Breast epithelium (tissue), 4 donors: ENCODE measurements at regions not wholly inside any gene's neighbourhood (a gene's known extent, or its start where the extent isn't known, plus 50 kb on each side); places are given as distances from the start of the nearest gene placed in this dataset.

Source experiments
- DNase-seq, 2 donors: peaks; one replicate each; pipeline ENCODE4 v3.0.0-alpha.2; 2019; ENCODE audit warnings: low spot score in 2 of 2
- H3K27ac ChIP-seq, 2 donors: fragments of 200-600 bp; sonication (generic) in 1 of 2; one replicate each; pipeline ENCODE4 v1.5.1; 2016 to 2019; ENCODE audit warnings: mild to moderate bottlenecking in 1 of 2
- H3K27me3 ChIP-seq, 2 donors: fragments of 200-600 bp; sonication (generic) in 1 of 2; one replicate each; pipeline versions ENCODE4 v1.5.1 to v1.6.0; 2017 to 2019; ENCODE audit warnings: control low read depth in 1 of 2, mild to moderate bottlenecking in 1 of 2
- H3K36me3 ChIP-seq: fragments of 200-600 bp; one replicate; pipeline ENCODE4 v1.5.1; 2019
- H3K4me1 ChIP-seq, 2 donors: fragments of 200-600 bp; sonication (generic); one replicate each; pipeline ENCODE4 v1.5.1; 2016 to 2019; ENCODE audit warnings: control low read depth in 1 of 2
- H3K4me3 ChIP-seq, 3 donors: fragments of 200-600 bp; sonication (generic); 1 replicate in 2 of 3; 2 replicates in 1 of 3; pipeline ENCODE4 v1.5.1; 2016 to 2019; ENCODE audit warnings: mild to moderate bottlenecking in 3 of 3, moderate library complexity in 2 of 3
- H3K9me3 ChIP-seq, 2 donors: fragments of 200-600 bp; sonication (generic) in 1 of 2; one replicate each; pipeline ENCODE4 v1.5.1; 2016 to 2019; ENCODE audit warnings: control low read depth in 1 of 2
- POLR2A ChIP-seq: fragments of 450-650 bp; IDR thresholded peaks from one replicate; pipeline ENCODE4 v1.6.1; 2016; ENCODE audit warnings: antibody characterized with exemption, mild to moderate bottlenecking, moderate library complexity
- POLR2AphosphoS5 ChIP-seq, 3 donors: sonication (generic); formaldehyde crosslinking; IDR thresholded peaks; one replicate each; pipeline ENCODE4 v1.6.1; 2017; ENCODE audit warnings: antibody characterized with exemption in 3 of 3
- intact Hi-C: fragments of 100-400 bp; cut with DNase I; formaldehyde crosslinking; loops from one replicate; pipeline ENCODE4 v1.15.1; 2023; ENCODE audit warnings: low total_unique reads
- TF ChIP-seq, protein P1 (sequence below), 3 donors: fragments of 450-650 bp; IDR thresholded peaks; one replicate each; pipeline ENCODE4 v1.5.1; 2016 to 2017; ENCODE audit warnings: antibody characterized with exemption in 3 of 3, mild to moderate bottlenecking in 3 of 3, moderate library complexity in 3 of 3

DNA sequence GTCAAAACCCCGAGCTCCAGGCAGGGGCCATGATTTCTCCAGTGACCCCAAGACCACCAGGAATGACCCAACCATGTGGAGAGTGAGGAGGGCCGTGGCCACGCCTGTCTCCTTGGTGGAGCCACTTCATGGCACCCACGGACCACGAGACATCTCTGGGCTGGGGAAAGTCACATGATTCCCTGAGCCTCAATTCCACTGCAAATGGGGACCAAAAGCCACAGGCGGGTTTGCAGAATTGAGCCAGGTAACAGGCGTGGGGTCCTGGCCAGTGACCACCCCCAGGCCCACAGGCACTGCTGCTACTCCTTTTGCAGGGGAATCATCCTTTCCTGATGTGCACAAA, 178.9 kb downstream of the CTTN start:
- no peak for TF ChIP-seq POLR2A
- TF ChIP-seq, protein P1, sequence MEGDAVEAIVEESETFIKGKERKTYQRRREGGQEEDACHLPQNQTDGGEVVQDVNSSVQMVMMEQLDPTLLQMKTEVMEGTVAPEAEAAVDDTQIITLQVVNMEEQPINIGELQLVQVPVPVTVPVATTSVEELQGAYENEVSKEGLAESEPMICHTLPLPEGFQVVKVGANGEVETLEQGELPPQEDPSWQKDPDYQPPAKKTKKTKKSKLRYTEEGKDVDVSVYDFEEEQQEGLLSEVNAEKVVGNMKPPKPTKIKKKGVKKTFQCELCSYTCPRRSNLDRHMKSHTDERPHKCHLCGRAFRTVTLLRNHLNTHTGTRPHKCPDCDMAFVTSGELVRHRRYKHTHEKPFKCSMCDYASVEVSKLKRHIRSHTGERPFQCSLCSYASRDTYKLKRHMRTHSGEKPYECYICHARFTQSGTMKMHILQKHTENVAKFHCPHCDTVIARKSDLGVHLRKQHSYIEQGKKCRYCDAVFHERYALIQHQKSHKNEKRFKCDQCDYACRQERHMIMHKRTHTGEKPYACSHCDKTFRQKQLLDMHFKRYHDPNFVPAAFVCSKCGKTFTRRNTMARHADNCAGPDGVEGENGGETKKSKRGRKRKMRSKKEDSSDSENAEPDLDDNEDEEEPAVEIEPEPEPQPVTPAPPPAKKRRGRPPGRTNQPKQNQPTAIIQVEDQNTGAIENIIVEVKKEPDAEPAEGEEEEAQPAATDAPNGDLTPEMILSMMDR (IDR thresholded peaks at IDR 0.05), result no peak
- TF ChIP-seq POLR2AphosphoS5 (IDR thresholded peaks at IDR 0.05), result no peak
- intact Hi-C loops, result loop anchor here (10.0 kb wide), 1 partner anchor 222 kb away; no protein-coding TSS in a partner anchor
- no peak overlapping the region for H3K4me3 ChIP-seq
- H3K27me3 ChIP-seq, result no peaks in the 10 kb centered on the region
- no peak for DNase-seq
- H3K27ac ChIP-seq, result no peak overlapping the region
- H3K36me3 ChIP-seq, result no peaks in the 10 kb centered on the region
- no peaks in the 10 kb centered on the region for H3K9me3 ChIP-seq
- no peaks in the 10 kb centered on the region for H3K4me1 ChIP-seq

DNA sequence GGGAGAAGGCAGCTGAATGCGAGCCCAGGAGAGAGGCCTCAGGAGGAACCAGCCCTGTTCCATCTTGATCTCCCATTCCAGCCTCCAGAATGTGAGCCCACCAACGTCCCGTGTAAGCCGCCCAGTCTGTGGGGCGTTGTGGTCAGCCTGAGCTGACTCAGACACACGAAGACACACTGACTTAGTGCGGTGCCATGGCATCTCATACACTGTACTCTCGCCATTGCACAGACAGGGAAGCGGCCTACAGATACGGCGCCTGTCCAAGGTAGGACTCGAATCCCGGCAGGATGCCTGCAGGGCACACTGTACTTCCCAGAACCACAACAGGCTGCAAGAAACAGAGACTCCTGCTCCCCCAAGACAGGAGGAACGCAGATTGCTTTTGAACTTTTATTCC, 179.6 kb downstream of the CTTN start:
- H3K4me3 ChIP-seq, result no peak overlapping the region
- H3K4me1 ChIP-seq, result no peaks in the 10 kb centered on the region
- no peaks in the 10 kb centered on the region for H3K27me3 ChIP-seq
- no peak for DNase-seq
- no peaks in the 10 kb centered on the region for H3K36me3 ChIP-seq
- TF ChIP-seq POLR2AphosphoS5 (IDR thresholded peaks at IDR 0.05), result no peak
- TF ChIP-seq, protein P1 (IDR thresholded peaks at IDR 0.05), result no peak
- no peak for TF ChIP-seq POLR2A
- no peaks in the 10 kb centered on the region for H3K9me3 ChIP-seq
- intact Hi-C loops, result loop anchor here (10.0 kb wide), 1 partner anchor 223 kb away; no protein-coding TSS in a partner anchor
- H3K27ac ChIP-seq, result no peak overlapping the region

DNA sequence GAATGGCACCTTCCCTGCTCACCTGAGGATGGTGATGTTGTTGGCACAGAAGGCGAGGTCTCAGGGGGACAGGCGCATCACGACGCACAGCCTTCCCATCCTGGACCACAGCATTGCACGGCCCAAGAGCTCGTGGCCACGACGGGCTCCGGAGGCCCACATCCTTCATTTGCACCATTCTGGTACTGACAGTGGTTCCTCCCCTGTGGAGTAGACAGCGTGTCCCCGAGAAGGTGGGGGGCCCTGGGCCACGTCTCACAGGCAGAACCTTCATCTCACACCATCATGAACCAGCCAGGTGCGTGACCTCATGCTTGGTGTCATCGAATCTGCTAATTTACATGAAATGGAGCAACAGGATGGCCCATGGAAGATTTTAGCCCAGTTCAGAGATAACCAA, 180.0 kb downstream of the CTTN start:
- no peak overlapping the region for H3K27ac ChIP-seq
- no peak for DNase-seq
- TF ChIP-seq, protein P1 (IDR thresholded peaks at IDR 0.05), result no peak
- TF ChIP-seq POLR2A, result no peak
- H3K4me3 ChIP-seq, result no peak overlapping the region
- no peaks in the 10 kb centered on the region for H3K27me3 ChIP-seq
- H3K9me3 ChIP-seq, result no peaks in the 10 kb centered on the region
- H3K36me3 ChIP-seq, result no peaks in the 10 kb centered on the region
- intact Hi-C loops, result loop anchor here (10.0 kb wide), 1 partner anchor 224 kb away; no protein-coding TSS in a partner anchor
- H3K4me1 ChIP-seq, result no peaks in the 10 kb centered on the region

DNA sequence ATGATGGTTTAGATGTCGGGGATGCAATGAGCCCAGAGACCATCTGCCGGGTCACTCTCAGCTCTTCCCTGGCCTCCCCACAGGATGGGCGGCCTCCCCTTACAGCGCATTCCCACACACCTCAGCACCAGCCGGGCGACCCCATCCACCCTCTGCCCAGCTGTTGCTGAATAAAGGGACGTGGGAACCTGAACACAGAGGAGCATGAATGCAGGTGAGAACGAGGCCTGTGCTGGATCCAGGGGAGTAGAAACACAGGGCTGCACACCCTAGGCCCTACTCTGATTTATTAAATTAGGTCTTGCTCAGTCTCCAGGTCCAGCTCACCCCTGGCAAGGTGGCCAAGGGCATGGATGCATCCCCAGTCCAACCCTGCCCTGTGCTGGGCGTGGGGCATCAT, 180.5 kb downstream of the CTTN start:
- Histone ChIP-seq H3K9me3 (no peaks in the 10 kb centered on the region), H3K36me3 (no peaks in the 10 kb centered on the region), H3K27me3 (no peaks in the 10 kb centered on the region), H3K4me3 (no peak overlapping the region), H3K4me1 (no peaks in the 10 kb centered on the region), H3K27ac (no peak overlapping the region)
- no peak for TF ChIP-seq POLR2AphosphoS5 (IDR thresholded peaks at IDR 0.05)
- TF ChIP-seq, protein P1 (IDR thresholded peaks at IDR 0.05), result no peak
- TF ChIP-seq POLR2A, result no peak
- no peak for DNase-seq
- intact Hi-C loops, result loop anchor here (10.0 kb wide), 1 partner anchor 224 kb away; no protein-coding TSS in a partner anchor

DNA sequence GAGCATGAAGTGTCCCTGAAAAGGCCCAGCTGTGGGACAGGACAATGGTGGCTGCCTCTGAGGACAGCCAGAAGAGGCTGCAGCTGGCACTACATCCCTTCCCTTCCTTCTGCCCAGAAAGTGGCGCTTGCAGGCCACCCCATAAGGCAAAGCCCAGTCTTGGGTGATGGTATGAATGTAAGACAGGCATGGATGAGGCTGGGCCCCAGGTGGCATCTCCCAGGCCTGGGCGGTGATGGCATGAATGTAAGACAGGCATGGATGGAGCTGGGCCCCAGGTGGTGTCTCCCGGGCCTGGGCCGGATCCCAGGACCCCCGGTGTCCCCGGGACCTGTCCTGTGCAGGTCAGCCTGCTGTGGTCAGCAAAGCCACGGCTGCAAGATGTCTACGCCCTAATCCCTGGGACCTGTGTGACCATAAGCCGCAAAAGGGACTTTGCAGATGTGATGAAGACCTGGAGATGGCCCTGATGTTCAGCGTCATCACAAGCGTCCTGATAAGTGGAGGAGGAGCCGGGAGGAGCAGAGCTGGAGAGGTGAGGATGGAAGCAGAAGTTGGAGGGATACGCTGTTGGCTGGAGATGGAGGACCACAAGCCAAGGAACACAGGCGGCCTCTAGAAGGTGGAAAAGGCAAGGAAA, 181.1 kb downstream of the CTTN start:
- no peak overlapping the region for H3K27ac ChIP-seq
- intact Hi-C loops, result loop anchor here (10.0 kb wide), 1 partner anchor 225 kb away; no protein-coding TSS in a partner anchor

More for the DNA sequence above, 181.1 kb downstream of the CTTN start:
- H3K9me3 ChIP-seq, result no peaks in the 10 kb centered on the region
- TF ChIP-seq POLR2AphosphoS5 (IDR thresholded peaks at IDR 0.05) (no peak), POLR2A (no peak)
- TF ChIP-seq, protein P1 (IDR thresholded peaks at IDR 0.05), result no peak
- H3K4me1 ChIP-seq, result no peaks in the 10 kb centered on the region
- no peak for DNase-seq
- no peaks in the 10 kb centered on the region for H3K36me3 ChIP-seq
- no peak overlapping the region for H3K4me3 ChIP-seq
- no peaks in the 10 kb centered on the region for H3K27me3 ChIP-seq
